GM18520 (cell line): ENCODE measurements at regions not wholly inside any gene's neighbourhood (a gene's known extent, or its start where the extent isn't known, plus 50 kb on each side); places are given as distances from the start of the nearest gene placed in this dataset.
"Not testable (repeated sequence)": the region's sequence is repeated elsewhere in the genome, so short reads cannot be mapped to it uniquely, and the experiment has no call there.

Experiments
- ATAC-seq: cut with Tn5 transposase; IDR thresholded peaks from one replicate; pipeline ENCODE4 v1.9.1; 2021; ENCODE audit not compliant: unreplicated experiment

GRCh38 chr1:184858288-184858687 lies 103.6 kb upstream of the EDEM3 start:
- ATAC-seq: no peak

- ATAC-seq: no peak
Observed at GRCh38 chr1:184854496-184855140, 100.0 kb upstream of the EDEM3 start.

- no peak for ATAC-seq
Observed at GRCh38 chr1:184854036-184854435, 99.4 kb upstream of the EDEM3 start.

- no peak for ATAC-seq
Observed at GRCh38 chr1:184851822-184852746, 97.4 kb upstream of the EDEM3 start.

- peak; percentile 98 for ATAC-seq
Observed at GRCh38 chr1:184843732-184844495, 89.3 kb upstream of the EDEM3 start.

GRCh38 chr1:184840596-184840995 lies 85.9 kb upstream of the EDEM3 start:
- no peak for ATAC-seq

GRCh38 chr1:184838504-184838951 lies 83.9 kb upstream of the EDEM3 start:
- ATAC-seq: no peak

- no peak for ATAC-seq
Observed at GRCh38 chr1:184836934-184837895, 82.6 kb upstream of the EDEM3 start.

GRCh38 chr1:184836141-184836540 lies 81.5 kb upstream of the EDEM3 start:
- no peak for ATAC-seq

- ATAC-seq: not testable (repeated sequence)
Observed at GRCh38 chr1:184833994-184834393, 79.3 kb upstream of the EDEM3 start.

GRCh38 chr1:184832517-184832916 lies 77.9 kb upstream of the EDEM3 start:
- no peak for ATAC-seq

- not testable (repeated sequence) for ATAC-seq
Observed at GRCh38 chr1:184829496-184829895, 74.8 kb upstream of the EDEM3 start.

- ATAC-seq: no peak
Observed at GRCh38 chr1:184828369-184828717, 73.7 kb upstream of the EDEM3 start.

GRCh38 chr1:184827600-184828368 lies 73.1 kb upstream of the EDEM3 start:
- no peak for ATAC-seq

GRCh38 chr1:184826001-184826400 lies 71.3 kb upstream of the EDEM3 start:
- ATAC-seq: no peak

- ATAC-seq: no peak
Observed at GRCh38 chr1:184825571-184825970, 70.9 kb upstream of the EDEM3 start.

- no peak for ATAC-seq
Observed at GRCh38 chr1:184824691-184825323, 70.1 kb upstream of the EDEM3 start.

GRCh38 chr1:184823080-184823479 lies 68.4 kb upstream of the EDEM3 start:
- no peak for ATAC-seq

GRCh38 chr1:184822267-184822666 lies 67.6 kb upstream of the EDEM3 start:
- ATAC-seq: no peak
